Esophagus muscularis mucosa (tissue), 4 donors: ENCODE measurements at regions not wholly inside any gene's neighbourhood (a gene's known extent, or its start where the extent isn't known, plus 50 kb on each side); places are given as distances from the start of the nearest gene placed in this dataset.
A peak's percentile ranks its signal among the peaks of the same experiment; 100 is the strongest.

Experiments
- DNase-seq: peaks from one replicate; pipeline ENCODE4 v3.0.0-alpha.2; 2017; ENCODE audit errors: extremely low spot score
- H3K27ac ChIP-seq, 4 donors: fragments of 200-600 bp; sonication (generic); replicated peaks in 1 of 4; 1 replicate in 3 of 4; 2 replicates in 1 of 4; pipeline ENCODE4 v1.5.1; 2016 to 2019; ENCODE audit warnings: mild to moderate bottlenecking in 1 of 4
- H3K27me3 ChIP-seq, 4 donors: fragments of 200-600 bp; sonication (generic); one replicate each; pipeline versions ENCODE4 v1.5.1 to v1.6.0; 2016 to 2019
- H3K36me3 ChIP-seq, 4 donors: fragments of 200-600 bp; sonication (generic); one replicate each; pipeline ENCODE4 v1.5.1; 2016 to 2019
- H3K4me1 ChIP-seq, 4 donors: fragments of 200-600 bp; sonication (generic); one replicate each; pipeline ENCODE4 v1.5.1; 2016 to 2019
- H3K4me3 ChIP-seq, 4 donors: fragments of 200-600 bp; sonication (generic); 1 replicate in 2 of 4; 2 replicates in 2 of 4; pipeline ENCODE4 v1.5.1; 2016 to 2019; ENCODE audit warnings: mild to moderate bottlenecking in 4 of 4, moderate library complexity in 1 of 4
- H3K9me3 ChIP-seq, 4 donors: fragments of 200-600 bp; sonication (generic); 1 replicate in 3 of 4; 2 replicates in 1 of 4; pipeline ENCODE4 v1.5.1; 2016 to 2019
- CTCF ChIP-seq, 3 experiments: fragments of 200-600 bp in 2 of 3; fragments of 450-650 bp in 1 of 3; sonication (generic) in 2 of 3; IDR thresholded peaks; one replicate each; pipeline ENCODE4 v1.5.1; 2017 to 2019; ENCODE audit warnings: antibody characterized with exemption in 3 of 3, mild to moderate bottlenecking in 2 of 3, moderate library complexity in 1 of 3
- EP300 ChIP-seq: sonication (generic); formaldehyde crosslinking; IDR thresholded peaks from one replicate; pipeline ENCODE4 v1.6.1; 2017; ENCODE audit warnings: antibody characterized with exemption
- POLR2A ChIP-seq: fragments of 450-650 bp; IDR thresholded peaks from one replicate; pipeline ENCODE4 v1.6.1; 2017; ENCODE audit warnings: antibody characterized with exemption, moderate library complexity, mild to moderate bottlenecking, low read depth
- POLR2AphosphoS5 ChIP-seq, 2 donors: sonication (generic); formaldehyde crosslinking; IDR thresholded peaks; one replicate each; pipeline ENCODE4 v1.6.1; 2017; ENCODE audit warnings: antibody characterized with exemption in 2 of 2
- WGBS: methylation state at CpG from one replicate; pipeline ENCODE4 v1.1.5; 2018; 5-methylcytosine and 5-hydroxymethylcytosine counted together
- intact Hi-C: fragments of 100-400 bp; cut with DNase I; formaldehyde crosslinking; loops from one replicate; pipeline ENCODE4 v1.15.1; 2023

GRCh38 chr1:233435622-233436021 lies 108.1 kb downstream of the MAP3K21 start:
- TF ChIP-seq POLR2A (no peak), POLR2AphosphoS5 (IDR thresholded peaks at IDR 0.05) (no peak), CTCF (IDR thresholded peaks at IDR 0.05) (no peak), EP300 (no peak)
- 44% methylated on average over 1 of the region's 1 CpG for WGBS
- H3K9me3 ChIP-seq = no peaks in the 10 kb centered on the region
- no peak overlapping the region for H3K4me3 ChIP-seq
- intact Hi-C loops = no loop called here
- no peak overlapping the region for H3K27ac ChIP-seq
- H3K36me3 ChIP-seq = no peaks in the 10 kb centered on the region
- DNase-seq = no peak
- H3K4me1 ChIP-seq = no peaks in the 10 kb centered on the region
- H3K27me3 ChIP-seq = peaks cover 0 to 28% (median 0%) of the 10 kb centered on the region in 4 donors

GRCh38 chr1:233439721-233440120 lies 112.2 kb downstream of the MAP3K21 start:
- peaks cover 0 to 19% (median 0%) of the 10 kb centered on the region in 4 donors for H3K27me3 ChIP-seq
- 70% methylated on average over 3 of the region's 3 CpGs for WGBS
- H3K36me3 ChIP-seq = no peaks in the 10 kb centered on the region
- intact Hi-C loops = loop anchor here (2.0 kb wide), 1 partner anchor 351 kb away; no protein-coding TSS in a partner anchor
- no peak overlapping the region for H3K4me3 ChIP-seq
- H3K9me3 ChIP-seq = no peaks in the 10 kb centered on the region
- DNase-seq = no peak
- no peak overlapping the region for H3K27ac ChIP-seq
- H3K4me1 ChIP-seq = peaks cover 0 to 4% (median 0%) of the 10 kb centered on the region in 4 donors
- TF ChIP-seq EP300 (no peak), POLR2A (no peak), CTCF (IDR thresholded peaks at IDR 0.05) (no peak), POLR2AphosphoS5 (IDR thresholded peaks at IDR 0.05) (no peak)

GRCh38 chr1:233440951-233441401 lies 113.5 kb downstream of the MAP3K21 start:
- peaks cover 0 to 2% (median 0%) of the 10 kb centered on the region in 4 donors for H3K9me3 ChIP-seq
- H3K27me3 ChIP-seq = peaks cover 0 to 19% (median 0%) of the 10 kb centered on the region in 4 donors
- WGBS = 20% methylated on average over 9 of the region's 9 CpGs
- H3K27ac ChIP-seq = no peak overlapping the region
- no peak for DNase-seq
- no peaks in the 10 kb centered on the region for H3K36me3 ChIP-seq
- H3K4me1 ChIP-seq = peaks cover 0 to 4% (median 0%) of the 10 kb centered on the region in 4 donors
- TF ChIP-seq EP300 (no peak), CTCF (IDR thresholded peaks at IDR 0.05) (peak; percentile 38 to 58 (median 56))
- intact Hi-C loops = loop anchor here (2.0 kb wide), 1 partner anchor 350 kb away; no protein-coding TSS in a partner anchor
- no peak overlapping the region for H3K4me3 ChIP-seq

- WGBS = 59% methylated on average over 8 of the region's 8 CpGs
- Histone ChIP-seq H3K27me3 (peaks cover 0 to 15% (median 0%) of the 10 kb centered on the region in 4 donors), H3K4me1 (peaks cover 0 to 4% (median 0%) of the 10 kb centered on the region in 4 donors), H3K36me3 (no peaks in the 10 kb centered on the region), H3K27ac (no peak overlapping the region), H3K9me3 (peaks cover 0 to 6% (median 0%) of the 10 kb centered on the region in 4 donors), H3K4me3 (no peak overlapping the region)
- intact Hi-C loops = no loop called here
- TF ChIP-seq EP300 (no peak), POLR2AphosphoS5 (IDR thresholded peaks at IDR 0.05) (no peak), CTCF (IDR thresholded peaks at IDR 0.05) (no peak), POLR2A (no peak)
- DNase-seq = no peak
These were observed 114.7 kb downstream of the MAP3K21 start for GRCh38 chr1:233442026-233442780.
